Urinary bladder (tissue), 3 donors: ENCODE measurements at regions not wholly inside any gene's neighbourhood (a gene's known extent, or its start where the extent isn't known, plus 50 kb on each side); places are given as distances from the start of the nearest gene placed in this dataset.
"Not testable (repeated sequence)": the region's sequence is repeated elsewhere in the genome, so short reads cannot be mapped to it uniquely, and the experiment has no call there.

ENCODE experiments used
- DNase-seq: peaks from one replicate; pipeline ENCODE4 v3.0.0-alpha.2; 2015; ENCODE audit errors: extremely low spot score
- H3K27ac ChIP-seq: one replicate; pipeline ENCODE4 v1.5.1; 2013; ENCODE audit warnings: low read depth, mild to moderate bottlenecking, moderate library complexity
- H3K36me3 ChIP-seq: one replicate; pipeline ENCODE4 v1.6.1; 2013; ENCODE audit warnings: mild to moderate bottlenecking, moderate library complexity; ENCODE audit not compliant: insufficient read depth
- H3K4me1 ChIP-seq: one replicate; pipeline ENCODE4 v1.6.1; 2013; ENCODE audit warnings: mild to moderate bottlenecking, moderate library complexity; ENCODE audit not compliant: insufficient read depth
- H3K4me3 ChIP-seq: one replicate; pipeline ENCODE4 v1.5.1; 2013; ENCODE audit warnings: low read depth, low read length
- WGBS: extraction: QIAGEN DNeasy Blood & Tissue Kit; methylation state at CpG from one replicate; pipeline ENCODE4 v1.1.7; 2013; 5-methylcytosine and 5-hydroxymethylcytosine counted together
- donor health status: healthy with polysubstance abuse.
- donor health status: healthy.

- no peak overlapping the region for H3K4me3 ChIP-seq
- H3K4me1 ChIP-seq = no peaks in the 10 kb centered on the region
- H3K36me3 ChIP-seq = no peaks in the 10 kb centered on the region
- H3K27ac ChIP-seq = no peak overlapping the region
- no peak for DNase-seq
- WGBS = 90% methylated on average over 3 of the region's 3 CpGs
These were observed 241.5 kb downstream of the SATB2 start for GRCh38 chr2:199216253-199216652.

- no peaks in the 10 kb centered on the region for H3K4me1 ChIP-seq
- no peak overlapping the region for H3K27ac ChIP-seq
- DNase-seq = no peak
- H3K36me3 ChIP-seq = no peaks in the 10 kb centered on the region
- H3K4me3 ChIP-seq = no peak overlapping the region
- 87% methylated on average over 2 of the region's 2 CpGs for whole genome bisulfite sequencing
These were observed 250.7 kb downstream of the SATB2 start for GRCh38 chr2:199207011-199207410.

- H3K4me1 ChIP-seq = no peaks in the 10 kb centered on the region
- no peak overlapping the region for H3K27ac ChIP-seq
- no peaks in the 10 kb centered on the region for H3K36me3 ChIP-seq
- no peak for DNase-seq
- no peak overlapping the region for H3K4me3 ChIP-seq
- 86% methylated on average over 9 of the region's 9 CpGs for WGBS
These were observed 251.2 kb downstream of the SATB2 start for GRCh38 chr2:199206536-199206935.

GRCh38 chr2:199202964-199203363, 254.8 kb downstream of the SATB2 start:
- DNase-seq = no peak
- Histone ChIP-seq H3K4me1 (no peaks in the 10 kb centered on the region), H3K4me3 (no peak overlapping the region), H3K36me3 (no peaks in the 10 kb centered on the region), H3K27ac (no peak overlapping the region)
- 49% methylated on average over 5 of the region's 5 CpGs for WGBS

GRCh38 chr2:199201539-199201938, 256.2 kb downstream of the SATB2 start:
- no peaks in the 10 kb centered on the region for H3K4me1 ChIP-seq
- no peak overlapping the region for H3K4me3 ChIP-seq
- H3K27ac ChIP-seq = no peak overlapping the region
- no peak for DNase-seq
- H3K36me3 ChIP-seq = no peaks in the 10 kb centered on the region
- WGBS = 88% methylated on average over 1 of the region's 1 CpG

- Histone ChIP-seq H3K4me3 (no peak overlapping the region), H3K27ac (no peak overlapping the region), H3K4me1 (no peaks in the 10 kb centered on the region), H3K36me3 (no peaks in the 10 kb centered on the region)
- no peak for DNase-seq
- 97% methylated on average over 1 of the region's 1 CpG for WGBS
These were observed 257.9 kb downstream of the SATB2 start for GRCh38 chr2:199199797-199200196.

- Histone ChIP-seq H3K4me3 (no peak overlapping the region), H3K4me1 (no peaks in the 10 kb centered on the region), H3K36me3 (no peaks in the 10 kb centered on the region), H3K27ac (no peak overlapping the region)
- 76% methylated on average over 1 of the region's 1 CpG for WGBS
- no peak for DNase-seq
These were observed 260.3 kb downstream of the SATB2 start for GRCh38 chr2:199197448-199197847.

GRCh38 chr2:199196686-199197085, 261.1 kb downstream of the SATB2 start:
- Histone ChIP-seq H3K4me1 (no peaks in the 10 kb centered on the region), H3K36me3 (no peaks in the 10 kb centered on the region), H3K27ac (no peak overlapping the region), H3K4me3 (no peak overlapping the region)
- no peak for DNase-seq
- 53% methylated on average over 3 of the region's 3 CpGs for WGBS

- Histone ChIP-seq H3K4me1 (no peaks in the 10 kb centered on the region), H3K36me3 (no peaks in the 10 kb centered on the region), H3K4me3 (no peak overlapping the region), H3K27ac (no peak overlapping the region)
- 68% methylated on average over 6 of the region's 6 CpGs for WGBS
- DNase-seq = no peak
These were observed 261.7 kb downstream of the SATB2 start for GRCh38 chr2:199195927-199196502.

- Histone ChIP-seq H3K4me3 (no peak overlapping the region), H3K36me3 (no peaks in the 10 kb centered on the region), H3K4me1 (no peaks in the 10 kb centered on the region), H3K27ac (no peak overlapping the region)
- no peak for DNase-seq
- WGBS = 44% methylated on average over 8 of the region's 8 CpGs
These were observed 266.3 kb downstream of the SATB2 start for GRCh38 chr2:199191461-199191860.

GRCh38 chr2:199189229-199189628, 268.5 kb downstream of the SATB2 start:
- WGBS = 50% methylated on average over 2 of the region's 2 CpGs
- H3K4me3 ChIP-seq = no peak overlapping the region
- H3K4me1 ChIP-seq = no peaks in the 10 kb centered on the region
- H3K36me3 ChIP-seq = no peaks in the 10 kb centered on the region
- DNase-seq = no peak
- no peak overlapping the region for H3K27ac ChIP-seq

GRCh38 chr2:199186301-199186751, 271.4 kb downstream of the SATB2 start:
- no peaks in the 10 kb centered on the region for H3K36me3 ChIP-seq
- H3K27ac ChIP-seq = no peak overlapping the region
- H3K4me3 ChIP-seq = no peak overlapping the region
- no peak for DNase-seq
- H3K4me1 ChIP-seq = no peaks in the 10 kb centered on the region
- WGBS = 51% methylated on average over 2 of the region's 2 CpGs

- H3K4me3 ChIP-seq, H3K27ac ChIP-seq, H3K36me3 ChIP-seq, H3K4me1 ChIP-seq, DNase-seq: not testable (repeated sequence)
- WGBS = 76% methylated on average over 5 of the region's 5 CpGs
These were observed 272.6 kb downstream of the SATB2 start for GRCh38 chr2:199185174-199185573.

GRCh38 chr2:199163613-199164458, 293.9 kb downstream of the SATB2 start:
- WGBS = 61% methylated on average over 5 of the region's 5 CpGs
- no peaks in the 10 kb centered on the region for H3K4me1 ChIP-seq
- H3K27ac ChIP-seq = no peak overlapping the region
- no peak for DNase-seq
- H3K4me3 ChIP-seq = no peak overlapping the region
- H3K36me3 ChIP-seq = no peaks in the 10 kb centered on the region
